ENCODE measurements at regions not wholly inside any gene's neighbourhood (a gene's known extent, or its start where the extent isn't known, plus 50 kb on each side); places are given as distances from the start of the nearest gene placed in this dataset.

GRCh38 chr12:114165921-114166320 lies 199.8 kb upstream of the RBM19 start:
- TF ChIP-seq CTCF (IDR thresholded peaks at IDR 0.05) (no peak), POLR2AphosphoS5 (IDR thresholded peaks at IDR 0.05) (no peak), EP300 (IDR thresholded peaks at IDR 0.05; ENCODE audit: low read depth) (no peak)
- Histone ChIP-seq H3K4me3 (no peak overlapping the region), H3K4me1 (no peaks in the 10 kb centered on the region), H3K36me3 (no peaks in the 10 kb centered on the region), H3K27me3 (no peaks in the 10 kb centered on the region), H3K9me3 (no peaks in the 10 kb centered on the region), H3K27ac (no peak overlapping the region)
- in situ Hi-C loops (cut with MboI; ENCODE audit: low pct_ligation_motif_present in 1 of 4, low pct_unique_long_range_greater_than_20kb in 1 of 4, low sequenced_read_pairs in 3 of 4), result no loop called here
- intact Hi-C loops (cut with DNase I; ENCODE audit: low total_unique reads), result no loop called here
- 65% methylated on average over 1 of the region's 1 CpG; no CpG with 5 or more reads in 1 of the 2 donors for WGBS, 2 donors (ENCODE audit: low coverage in 1 of 2)
- DNase-seq, result no peak

- TF ChIP-seq CTCF (IDR thresholded peaks at IDR 0.05) (no peak), EP300 (IDR thresholded peaks at IDR 0.05; ENCODE audit: low read depth) (no peak), POLR2A (IDR thresholded peaks at IDR 0.05) (no peak), POLR2AphosphoS5 (IDR thresholded peaks at IDR 0.05) (no peak)
- intact Hi-C loops (cut with DNase I; ENCODE audit: low total_unique reads), result no loop called here
- no peaks in the 10 kb centered on the region for H3K9me3 ChIP-seq
- DNase-seq, result no peak
- no peak overlapping the region for H3K4me3 ChIP-seq
- H3K27me3 ChIP-seq, result no peaks in the 10 kb centered on the region
- no peaks in the 10 kb centered on the region for H3K36me3 ChIP-seq
- H3K27ac ChIP-seq, result no peak overlapping the region
- in situ Hi-C loops (cut with MboI; ENCODE audit: low pct_ligation_motif_present in 1 of 4, low pct_unique_long_range_greater_than_20kb in 1 of 4, low sequenced_read_pairs in 3 of 4), result no loop called here
- H3K4me1 ChIP-seq, result no peaks in the 10 kb centered on the region
- 75 to 89% methylated on average over 4 of the region's 4 CpGs for WGBS, 2 donors (ENCODE audit: low coverage in 1 of 2)
Measured at GRCh38 chr12:114164351-114164750, 198.2 kb upstream of the RBM19 start.

GRCh38 chr12:114163771-114164170 lies 197.6 kb upstream of the RBM19 start:
- in situ Hi-C loops (cut with MboI; ENCODE audit: low pct_ligation_motif_present in 1 of 4, low pct_unique_long_range_greater_than_20kb in 1 of 4, low sequenced_read_pairs in 3 of 4), result no loop called here
- intact Hi-C loops (cut with DNase I; ENCODE audit: low total_unique reads), result no loop called here

GRCh38 chr12:114160445-114160844 lies 194.3 kb upstream of the RBM19 start:
- DNase-seq, result no peak
- WGBS, 2 donors (ENCODE audit: low coverage in 1 of 2), result 73% methylated on average over 3 of the region's 3 CpGs; no CpG with 5 or more reads in 1 of the 2 donors
- Histone ChIP-seq H3K4me3 (no peak overlapping the region), H3K27ac (no peak overlapping the region), H3K36me3 (no peaks in the 10 kb centered on the region), H3K4me1 (no peaks in the 10 kb centered on the region), H3K9me3 (no peaks in the 10 kb centered on the region), H3K27me3 (no peaks in the 10 kb centered on the region)
- intact Hi-C loops (cut with DNase I; ENCODE audit: low total_unique reads) (no loop called here), in situ Hi-C loops (cut with MboI; ENCODE audit: low pct_ligation_motif_present in 1 of 4, low pct_unique_long_range_greater_than_20kb in 1 of 4, low sequenced_read_pairs in 3 of 4) (no loop called here)
- no peak for TF ChIP-seq EP300 (IDR thresholded peaks at IDR 0.05; ENCODE audit: low read depth)
- no peak for TF ChIP-seq POLR2A (IDR thresholded peaks at IDR 0.05)
- no peak for TF ChIP-seq CTCF (IDR thresholded peaks at IDR 0.05)
- TF ChIP-seq POLR2AphosphoS5 (IDR thresholded peaks at IDR 0.05), result no peak

More at GRCh38 chr12:114163771-114164170, 197.6 kb upstream of the RBM19 start:
- TF ChIP-seq POLR2AphosphoS5 (IDR thresholded peaks at IDR 0.05) (no peak), EP300 (IDR thresholded peaks at IDR 0.05; ENCODE audit: low read depth) (no peak), CTCF (IDR thresholded peaks at IDR 0.05) (no peak), POLR2A (IDR thresholded peaks at IDR 0.05) (no peak)
- no peak overlapping the region for H3K4me3 ChIP-seq
- no peaks in the 10 kb centered on the region for H3K36me3 ChIP-seq
- no peak for DNase-seq
- H3K27me3 ChIP-seq, result no peaks in the 10 kb centered on the region
- no peak overlapping the region for H3K27ac ChIP-seq
- 51 to 83% methylated on average over 1 to 4 of the region's 4 CpGs for WGBS, 2 donors (ENCODE audit: low coverage in 1 of 2)
- no peaks in the 10 kb centered on the region for H3K4me1 ChIP-seq
- no peaks in the 10 kb centered on the region for H3K9me3 ChIP-seq

All from transverse colon (tissue), 4 donors.